Panc1 (cell line): ENCODE measurements at regions not wholly inside any gene's neighbourhood (a gene's known extent, or its start where the extent isn't known, plus 50 kb on each side); places are given as distances from the start of the nearest gene placed in this dataset.

Experiments used
- ATAC-seq: fragments of 200-7000 bp; cut with Tn5 transposase; 2 replicates; pipeline ENCODE4 v1.9.1; 2020; ENCODE audit warnings: mild to moderate bottlenecking, moderate library complexity
- BruUV-seq: library from RNA; stranded (reverse); fragments of 400-500 nt; replicated peaks from 2 replicates; lab custom pipeline; 2021; lab: Mats Ljungman, UMichigan
- CTCF ChIA-PET: fragments of 300-600 bp; sonication (Branson Sonifier 250); formaldehyde crosslinking; loops from one replicate; lab custom pipeline; 2022; ENCODE audit warnings: antibody characterized with exemption; lab: Charles Lee
- POLR2A ChIA-PET: fragments of 300-600 bp; sonication (Branson Sonifier 250); formaldehyde crosslinking; loops from one replicate; lab custom pipeline; 2022; ENCODE audit warnings: antibody characterized with exemption; lab: Charles Lee
- DNase-seq: peaks from one replicate; pipeline ENCODE4 v3.0.0-alpha.2; 2010; ENCODE audit warnings: low read depth, low spot score
- H3K27ac ChIP-seq: 2 replicates; pipeline ENCODE4 v1.5.1; 2011; ENCODE audit warnings: mild to moderate bottlenecking, low read length, inconsistent platforms
- H3K27me3 ChIP-seq: fragments of 200-500 bp; sonication (Bioruptor generic); 2 replicates; pipeline ENCODE4 v1.6.0; 2014; ENCODE audit warnings: low read length, inconsistent platforms; ENCODE audit not compliant: control insufficient read depth, insufficient read depth
- H3K36me3 ChIP-seq: fragments of 200-500 bp; sonication (Bioruptor generic); 2 replicates; pipeline ENCODE4 v1.5.1; 2014; ENCODE audit warnings: inconsistent platforms, mild to moderate bottlenecking, low read length, moderate library complexity; ENCODE audit not compliant: control insufficient read depth, insufficient read depth
- H3K4me1 ChIP-seq: 2 replicates; pipeline ENCODE4 v1.5.1; 2011; ENCODE audit warnings: inconsistent platforms, mild to moderate bottlenecking, low read length, moderate library complexity; ENCODE audit not compliant: control insufficient read depth, insufficient read depth
- H3K4me3 ChIP-seq, 2 experiments: 2 replicates each; pipeline ENCODE4 v1.5.1; 2011 to 2012; ENCODE audit warnings: low read depth in 2 of 2, low read length in 2 of 2, mild to moderate bottlenecking in 2 of 2, inconsistent platforms in 1 of 2, moderate library complexity in 1 of 2
- H3K9me3 ChIP-seq: fragments of 200-500 bp; sonication (Bioruptor generic); 2 replicates; pipeline ENCODE4 v1.5.1; 2014; ENCODE audit warnings: low read depth, mild to moderate bottlenecking, inconsistent platforms, low read length, moderate library complexity; ENCODE audit not compliant: control insufficient read depth, insufficient read depth
- POLR2AphosphoS5 ChIP-seq: IDR thresholded peaks from 2 replicates; pipeline ENCODE4 v1.6.1; 2012; ENCODE audit warnings: mild to moderate bottlenecking, low read depth, low read length, moderate library complexity
- SIN3A ChIP-seq: IDR thresholded peaks from 2 replicates; pipeline ENCODE4 v1.6.1; 2012; ENCODE audit warnings: low read depth, mild to moderate bottlenecking, low read length, moderate library complexity, borderline replicate concordance; ENCODE audit not compliant: insufficient read depth
- TCF7L2 ChIP-seq: IDR thresholded peaks from 2 replicates; pipeline ENCODE4 v1.6.1; 2011; ENCODE audit warnings: mild to moderate bottlenecking, low read depth, low read length, inconsistent platforms
- in situ Hi-C: cut with HindIII; loops from 2 replicates; pipeline ENCODE4 v1.10.0; 2016; ENCODE audit warnings: low sequenced_read_pairs, low pct_unique_long_range_greater_than_20kb
- intact Hi-C: fragments of 100-400 bp; cut with micrococcal nuclease; formaldehyde crosslinking; loops from one replicate; pipeline ENCODE4 v1.10.0; 2022; ENCODE audit not compliant: unreplicated experiment
- TF ChIP-seq, protein P1 (sequence below): fragments of 450-650 bp; IDR thresholded peaks from 2 replicates; pipeline ENCODE4 v1.5.1; 2017; ENCODE audit warnings: mild to moderate bottlenecking
- TF ChIP-seq, protein P2 (sequence below), 2 experiments: IDR thresholded peaks; 2 replicates each; pipeline ENCODE4 v1.6.1; 2011 to 2012; ENCODE audit warnings: low read depth in 2 of 2, control low read depth in 1 of 2, low read length in 1 of 2, mild to moderate bottlenecking in 1 of 2, moderate library complexity in 1 of 2; ENCODE audit not compliant: insufficient read depth in 1 of 2

DNA sequence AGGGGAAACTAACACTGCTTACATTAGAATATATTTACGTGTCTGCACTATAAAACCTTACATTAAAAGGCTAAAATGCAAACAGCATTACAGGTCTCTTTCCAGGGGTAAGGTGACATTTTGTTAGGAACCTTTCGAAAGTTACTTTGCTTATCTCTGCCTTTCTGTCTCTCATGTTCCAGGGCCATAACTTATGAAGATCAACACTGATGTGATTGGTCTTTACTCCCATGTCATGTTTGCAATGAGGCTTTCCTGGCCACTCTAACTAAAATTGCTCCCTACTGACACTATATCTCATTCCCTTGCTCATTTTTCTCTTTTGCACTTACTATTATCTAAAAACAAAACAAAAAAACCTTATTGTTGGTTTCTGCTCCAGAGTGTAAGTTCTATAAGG is 119.0 kb downstream of the JRKL start:
- in situ Hi-C loops, result no loop called here
- ChIA-PET POLR2A (no interaction called here), CTCF (no interaction called here)
- DNase-seq, result no peak
- Histone ChIP-seq H3K9me3 (no peaks in the 10 kb centered on the region), H3K36me3 (no peaks in the 10 kb centered on the region), H3K27me3 (0 out of 2 replicates have a peak, but pooled peaks cover 4% of the 10 kb centered on the region), H3K4me1 (no peaks in the 10 kb centered on the region), H3K4me3 (no peak overlapping the region), H3K27ac (no peak overlapping the region)
- intact Hi-C loops, result no loop called here
- TF ChIP-seq SIN3A (no peak), POLR2AphosphoS5 (no peak), TCF7L2 (no peak)
- TF ChIP-seq, protein P1, sequence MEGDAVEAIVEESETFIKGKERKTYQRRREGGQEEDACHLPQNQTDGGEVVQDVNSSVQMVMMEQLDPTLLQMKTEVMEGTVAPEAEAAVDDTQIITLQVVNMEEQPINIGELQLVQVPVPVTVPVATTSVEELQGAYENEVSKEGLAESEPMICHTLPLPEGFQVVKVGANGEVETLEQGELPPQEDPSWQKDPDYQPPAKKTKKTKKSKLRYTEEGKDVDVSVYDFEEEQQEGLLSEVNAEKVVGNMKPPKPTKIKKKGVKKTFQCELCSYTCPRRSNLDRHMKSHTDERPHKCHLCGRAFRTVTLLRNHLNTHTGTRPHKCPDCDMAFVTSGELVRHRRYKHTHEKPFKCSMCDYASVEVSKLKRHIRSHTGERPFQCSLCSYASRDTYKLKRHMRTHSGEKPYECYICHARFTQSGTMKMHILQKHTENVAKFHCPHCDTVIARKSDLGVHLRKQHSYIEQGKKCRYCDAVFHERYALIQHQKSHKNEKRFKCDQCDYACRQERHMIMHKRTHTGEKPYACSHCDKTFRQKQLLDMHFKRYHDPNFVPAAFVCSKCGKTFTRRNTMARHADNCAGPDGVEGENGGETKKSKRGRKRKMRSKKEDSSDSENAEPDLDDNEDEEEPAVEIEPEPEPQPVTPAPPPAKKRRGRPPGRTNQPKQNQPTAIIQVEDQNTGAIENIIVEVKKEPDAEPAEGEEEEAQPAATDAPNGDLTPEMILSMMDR, result no peak
- TF ChIP-seq, protein P2, sequence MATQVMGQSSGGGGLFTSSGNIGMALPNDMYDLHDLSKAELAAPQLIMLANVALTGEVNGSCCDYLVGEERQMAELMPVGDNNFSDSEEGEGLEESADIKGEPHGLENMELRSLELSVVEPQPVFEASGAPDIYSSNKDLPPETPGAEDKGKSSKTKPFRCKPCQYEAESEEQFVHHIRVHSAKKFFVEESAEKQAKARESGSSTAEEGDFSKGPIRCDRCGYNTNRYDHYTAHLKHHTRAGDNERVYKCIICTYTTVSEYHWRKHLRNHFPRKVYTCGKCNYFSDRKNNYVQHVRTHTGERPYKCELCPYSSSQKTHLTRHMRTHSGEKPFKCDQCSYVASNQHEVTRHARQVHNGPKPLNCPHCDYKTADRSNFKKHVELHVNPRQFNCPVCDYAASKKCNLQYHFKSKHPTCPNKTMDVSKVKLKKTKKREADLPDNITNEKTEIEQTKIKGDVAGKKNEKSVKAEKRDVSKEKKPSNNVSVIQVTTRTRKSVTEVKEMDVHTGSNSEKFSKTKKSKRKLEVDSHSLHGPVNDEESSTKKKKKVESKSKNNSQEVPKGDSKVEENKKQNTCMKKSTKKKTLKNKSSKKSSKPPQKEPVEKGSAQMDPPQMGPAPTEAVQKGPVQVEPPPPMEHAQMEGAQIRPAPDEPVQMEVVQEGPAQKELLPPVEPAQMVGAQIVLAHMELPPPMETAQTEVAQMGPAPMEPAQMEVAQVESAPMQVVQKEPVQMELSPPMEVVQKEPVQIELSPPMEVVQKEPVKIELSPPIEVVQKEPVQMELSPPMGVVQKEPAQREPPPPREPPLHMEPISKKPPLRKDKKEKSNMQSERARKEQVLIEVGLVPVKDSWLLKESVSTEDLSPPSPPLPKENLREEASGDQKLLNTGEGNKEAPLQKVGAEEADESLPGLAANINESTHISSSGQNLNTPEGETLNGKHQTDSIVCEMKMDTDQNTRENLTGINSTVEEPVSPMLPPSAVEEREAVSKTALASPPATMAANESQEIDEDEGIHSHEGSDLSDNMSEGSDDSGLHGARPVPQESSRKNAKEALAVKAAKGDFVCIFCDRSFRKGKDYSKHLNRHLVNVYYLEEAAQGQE (IDR thresholded peaks at IDR 0.05; ENCODE audit: insufficient read depth in 1 of 2, low read depth in 2 of 2, low read length in 1 of 2), result no peak
- no peak for ATAC-seq
- no TSS peak for BruUV-seq

DNA sequence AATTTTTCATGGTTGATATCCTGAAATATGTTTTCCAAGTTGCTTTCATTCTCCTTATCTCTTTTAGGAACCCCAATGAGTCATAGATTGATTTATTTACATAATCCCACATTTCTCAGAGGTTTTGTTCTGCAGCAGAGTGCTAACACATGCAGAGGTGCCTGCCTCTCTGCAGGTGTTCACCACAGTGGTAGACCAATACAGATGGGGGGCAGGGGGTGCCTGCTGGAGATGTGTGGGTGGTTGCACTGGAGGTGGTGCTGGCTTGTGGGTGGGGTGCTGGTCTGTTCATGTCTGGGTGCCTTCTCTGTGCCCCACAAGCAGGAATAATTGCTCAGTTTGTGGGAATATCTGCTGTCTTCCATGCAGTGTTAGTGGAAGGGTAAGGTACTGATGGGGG is 131.1 kb downstream of the JRKL start:
- H3K27me3 ChIP-seq, result no peaks in the 10 kb centered on the region
- in situ Hi-C loops (no loop called here), intact Hi-C loops (no loop called here)
- POLR2A ChIA-PET, result no interaction called here
- no peaks in the 10 kb centered on the region for H3K9me3 ChIP-seq
- no peaks in the 10 kb centered on the region for H3K36me3 ChIP-seq
- no peak overlapping the region for H3K4me3 ChIP-seq
- CTCF ChIA-PET, result no interaction called here
- TF ChIP-seq TCF7L2 (no peak), POLR2AphosphoS5 (no peak), SIN3A (no peak)
- TF ChIP-seq, protein P2 (IDR thresholded peaks at IDR 0.05; ENCODE audit: insufficient read depth in 1 of 2, low read depth in 2 of 2, low read length in 1 of 2), result no peak
- TF ChIP-seq, protein P1, result no peak
- DNase-seq, result no peak
- no peak for ATAC-seq
- H3K27ac ChIP-seq, result no peak overlapping the region
- no peaks in the 10 kb centered on the region for H3K4me1 ChIP-seq
- no TSS peak for BruUV-seq
